ENCODE measurements at regions not wholly inside any gene's neighbourhood (a gene's known extent, or its start where the extent isn't known, plus 50 kb on each side); places are given as distances from the start of the nearest gene placed in this dataset.
"Not testable (repeated sequence)": the region's sequence is repeated elsewhere in the genome, so short reads cannot be mapped to it uniquely, and the experiment has no call there.

GRCh38 chr3:124366655-124367054 lies 363.6 kb upstream of the UMPS start:
- not testable (repeated sequence) for TF ChIP-seq EZH2phosphoT487 (conservative IDR thresholded peaks at IDR 0.05; ENCODE audit: low read length); CTCF (IDR thresholded peaks at IDR 0.05; ENCODE audit: insufficient read depth, low read length, poor library complexity, severe bottlenecking)

Data from SU-DHL-6 (cell line).